PC-3 (cell line): ENCODE measurements at regions not wholly inside any gene's neighbourhood (a gene's known extent, or its start where the extent isn't known, plus 50 kb on each side); places are given as distances from the start of the nearest gene placed in this dataset.

ENCODE experiments used
- ATAC-seq: fragments of 200-7000 bp; cut with Tn5 transposase; 2 replicates; pipeline ENCODE4 v1.9.1; 2020; ENCODE audit warnings: mild to moderate bottlenecking, moderate library complexity
- BruUV-seq: library from RNA; stranded (reverse); fragments of 400-500 nt; replicated peaks from 2 replicates; lab custom pipeline; 2021; lab: Mats Ljungman, UMichigan
- CTCF ChIA-PET: fragments of 300-600 bp; sonication (Branson Sonifier 250); formaldehyde crosslinking; loops from one replicate; lab custom pipeline; 2022; ENCODE audit warnings: antibody characterized with exemption; lab: Charles Lee
- POLR2A ChIA-PET: fragments of 300-600 bp; sonication (Branson Sonifier 250); formaldehyde crosslinking; loops from one replicate; lab custom pipeline; 2022; ENCODE audit warnings: antibody characterized with exemption; ENCODE audit not compliant: unreplicated experiment; lab: Charles Lee
- DNase-seq: peaks from one replicate; pipeline ENCODE4 v3.0.0-alpha.2; 2015
- H2AFZ ChIP-seq: fragments of 300-600 bp; sonication (generic); 2 replicates; pipeline ENCODE4 v1.6.0; 2016; ENCODE audit warnings: antibody characterized with exemption, low read length
- H3F3A ChIP-seq: fragments of 300-600 bp; sonication (generic); one replicate; pipeline ENCODE4 v1.6.0; 2017; ENCODE audit warnings: antibody characterized with exemption, low read length, control low read depth, mild to moderate bottlenecking; ENCODE audit not compliant: unreplicated experiment
- H3K27ac ChIP-seq: fragments of 300-600 bp; sonication (generic); 2 replicates; pipeline ENCODE4 v1.5.1; 2016; ENCODE audit warnings: mild to moderate bottlenecking, low read length
- H3K27me3 ChIP-seq: fragments of 300-600 bp; sonication (generic); 2 replicates; pipeline ENCODE4 v1.6.1; 2016; ENCODE audit warnings: low read length, mixed read lengths
- H3K36me3 ChIP-seq: fragments of 300-600 bp; sonication (generic); 2 replicates; pipeline ENCODE4 v1.6.1; 2016; ENCODE audit warnings: low read depth, mixed run types, low read length, mixed read lengths
- H3K4me1 ChIP-seq: fragments of 300-600 bp; sonication (generic); 2 replicates; pipeline ENCODE4 v1.5.1; 2016; ENCODE audit warnings: low read length; ENCODE audit not compliant: insufficient read depth
- H3K4me2 ChIP-seq: fragments of 300-600 bp; sonication (generic); 2 replicates; pipeline ENCODE4 v1.6.0; 2016; ENCODE audit warnings: low read length
- H3K4me3 ChIP-seq: fragments of 300-600 bp; sonication (generic); 2 replicates; pipeline ENCODE4 v1.5.1; 2016; ENCODE audit warnings: mild to moderate bottlenecking, low read length, mixed read lengths
- H3K79me2 ChIP-seq: fragments of 300-600 bp; sonication (generic); 2 replicates; pipeline ENCODE4 v1.6.1; 2017; ENCODE audit warnings: low read length, mixed read lengths
- H3K9ac ChIP-seq: fragments of 300-600 bp; sonication (generic); 2 replicates; pipeline ENCODE4 v1.6.0; 2016; ENCODE audit warnings: mild to moderate bottlenecking, low read length
- H3K9me2 ChIP-seq: fragments of 300-600 bp; sonication (generic); replicated peaks from 2 replicates; pipeline ENCODE4 v1.6.1; 2016; ENCODE audit warnings: mixed run types, low read length, mixed read lengths
- H3K9me3 ChIP-seq: fragments of 300-600 bp; sonication (generic); 2 replicates; pipeline ENCODE4 v1.6.1; 2016; ENCODE audit warnings: low read length, mixed read lengths
- H4K20me1 ChIP-seq: fragments of 300-600 bp; sonication (generic); 2 replicates; pipeline ENCODE4 v1.6.1; 2016; ENCODE audit warnings: low read length, mixed read lengths
- EZH2 ChIP-seq: fragments of 300-600 bp; sonication (generic); IDR thresholded peaks from one replicate; pipeline ENCODE4 v1.6.1; 2017; ENCODE audit warnings: antibody characterized with exemption, mild to moderate bottlenecking, low read length; ENCODE audit not compliant: unreplicated experiment
- EZH2phosphoT487 ChIP-seq: fragments of 300-600 bp; sonication (generic); IDR thresholded peaks from 2 replicates; pipeline ENCODE4 v1.6.1; 2018; ENCODE audit warnings: mild to moderate bottlenecking, antibody characterized with exemption, low read length, borderline replicate concordance
- intact Hi-C: fragments of 100-400 bp; cut with micrococcal nuclease; formaldehyde crosslinking; loops from 2 replicates; pipeline ENCODE4 v1.9.0; 2023
- TF ChIP-seq, protein P1 (sequence below): fragments of 300-600 bp; sonication (generic); conservative IDR thresholded peaks from 2 replicates; pipeline ENCODE4 v1.5.1; 2017; ENCODE audit warnings: antibody characterized with exemption, low read depth, mild to moderate bottlenecking, low read length

DNA sequence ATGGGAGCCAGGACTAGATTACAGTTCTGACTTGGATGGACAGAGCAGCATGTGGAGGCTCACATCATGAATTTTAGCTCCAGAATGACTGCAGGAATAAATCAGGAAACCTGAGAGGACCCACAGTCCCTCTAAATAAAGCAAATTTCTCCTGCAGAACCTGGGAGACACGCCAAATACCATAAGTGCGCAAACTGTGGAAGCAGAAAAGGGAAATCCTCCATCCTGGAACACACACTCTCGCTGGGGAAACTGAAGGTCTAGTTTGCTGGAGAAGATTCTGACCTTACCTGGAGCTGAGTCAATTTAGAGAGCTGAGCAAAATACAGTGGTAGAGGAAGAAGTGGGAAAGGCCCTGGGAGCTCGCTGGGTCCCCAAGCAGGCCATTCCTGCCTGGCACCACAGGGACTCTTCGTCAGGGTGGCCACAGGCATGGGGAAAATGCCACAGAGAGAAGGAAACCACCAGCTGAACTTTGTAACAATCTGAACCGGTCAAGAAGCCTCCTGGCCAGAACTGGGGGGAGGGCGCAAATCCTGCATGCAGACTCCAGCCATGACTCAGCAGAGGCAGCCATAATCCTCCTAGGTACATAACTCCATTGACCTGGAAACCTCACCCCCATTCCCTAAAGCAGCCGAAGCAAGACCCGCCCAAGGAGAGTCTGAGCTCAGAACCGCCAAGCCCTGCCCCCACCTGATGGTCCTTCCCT is 390.9 kb downstream of the LRRC70 start:
- Histone ChIP-seq H3K9ac (no peak overlapping the region), H3K4me3 (no peak overlapping the region), H3K4me2 (no peak overlapping the region), H3K27ac (no peak overlapping the region), H3K27me3 (no peaks in the 10 kb centered on the region), H2AFZ (no peak overlapping the region), H3K4me1 (no peaks in the 10 kb centered on the region), H3K9me2 (no peaks in the 10 kb centered on the region), H3K36me3 (no peaks in the 10 kb centered on the region), H3F3A (no peaks in the 10 kb centered on the region), H4K20me1 (no peaks in the 10 kb centered on the region), H3K9me3 (peaks cover 13% of the 10 kb centered on the region), H3K79me2 (no peaks in the 10 kb centered on the region)
- no TSS peak for BruUV-seq
- no peak for TF ChIP-seq EZH2
- no peak for TF ChIP-seq EZH2phosphoT487
- ATAC-seq (no peak), DNase-seq (no peak)
- POLR2A ChIA-PET = no interaction called here
- CTCF ChIA-PET = no interaction called here
- intact Hi-C loops = no loop called here

GRCh38 chr5:62964428-62964827 is 385.8 kb downstream of the LRRC70 start:
- BruUV-seq = no TSS peak
- Histone ChIP-seq H3K4me3 (no peak overlapping the region), H3K4me1 (no peaks in the 10 kb centered on the region), H3K27me3 (no peaks in the 10 kb centered on the region), H3F3A (no peaks in the 10 kb centered on the region), H4K20me1 (no peaks in the 10 kb centered on the region), H3K9me2 (no peaks in the 10 kb centered on the region), H3K27ac (no peak overlapping the region), H3K79me2 (no peaks in the 10 kb centered on the region), H2AFZ (no peak overlapping the region), H3K36me3 (no peaks in the 10 kb centered on the region), H3K9me3 (peaks cover 13% of the 10 kb centered on the region), H3K4me2 (no peak overlapping the region), H3K9ac (no peak overlapping the region)
- CTCF ChIA-PET = no interaction called here
- intact Hi-C loops = no loop called here
- ATAC-seq = no peak
- TF ChIP-seq, protein P1, sequence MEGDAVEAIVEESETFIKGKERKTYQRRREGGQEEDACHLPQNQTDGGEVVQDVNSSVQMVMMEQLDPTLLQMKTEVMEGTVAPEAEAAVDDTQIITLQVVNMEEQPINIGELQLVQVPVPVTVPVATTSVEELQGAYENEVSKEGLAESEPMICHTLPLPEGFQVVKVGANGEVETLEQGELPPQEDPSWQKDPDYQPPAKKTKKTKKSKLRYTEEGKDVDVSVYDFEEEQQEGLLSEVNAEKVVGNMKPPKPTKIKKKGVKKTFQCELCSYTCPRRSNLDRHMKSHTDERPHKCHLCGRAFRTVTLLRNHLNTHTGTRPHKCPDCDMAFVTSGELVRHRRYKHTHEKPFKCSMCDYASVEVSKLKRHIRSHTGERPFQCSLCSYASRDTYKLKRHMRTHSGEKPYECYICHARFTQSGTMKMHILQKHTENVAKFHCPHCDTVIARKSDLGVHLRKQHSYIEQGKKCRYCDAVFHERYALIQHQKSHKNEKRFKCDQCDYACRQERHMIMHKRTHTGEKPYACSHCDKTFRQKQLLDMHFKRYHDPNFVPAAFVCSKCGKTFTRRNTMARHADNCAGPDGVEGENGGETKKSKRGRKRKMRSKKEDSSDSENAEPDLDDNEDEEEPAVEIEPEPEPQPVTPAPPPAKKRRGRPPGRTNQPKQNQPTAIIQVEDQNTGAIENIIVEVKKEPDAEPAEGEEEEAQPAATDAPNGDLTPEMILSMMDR = no peak
- TF ChIP-seq EZH2phosphoT487 = no peak
- no peak for TF ChIP-seq EZH2
- POLR2A ChIA-PET = no interaction called here
- DNase-seq = no peak

DNA sequence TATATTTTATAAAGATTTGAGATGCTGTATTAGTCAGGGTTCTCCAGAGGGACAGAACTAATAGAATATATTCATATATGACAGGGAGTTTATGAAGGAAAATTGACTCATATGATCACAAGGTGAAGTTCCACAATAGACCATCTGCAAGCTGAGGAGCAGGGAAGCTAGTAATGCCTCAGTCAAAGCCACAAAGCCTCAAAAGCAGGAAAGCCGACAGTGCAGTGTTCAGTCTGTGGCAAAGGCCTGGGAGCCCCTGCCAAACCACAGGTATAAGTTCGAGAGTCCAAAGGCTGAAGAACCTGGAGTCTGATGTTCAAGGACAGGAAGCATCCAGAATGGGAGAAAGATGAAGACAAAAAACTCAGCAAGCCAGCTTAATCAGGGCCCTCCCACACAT is 382.2 kb downstream of the LRRC70 start:
- no peaks in the 10 kb centered on the region for H3K9me2 ChIP-seq
- intact Hi-C loops = no loop called here
- no peak overlapping the region for H3K4me2 ChIP-seq
- H3F3A ChIP-seq = no peaks in the 10 kb centered on the region
- peaks cover 12% of the 10 kb centered on the region for H3K9me3 ChIP-seq
- POLR2A ChIA-PET = no interaction called here
- no peak overlapping the region for H3K27ac ChIP-seq
- H3K36me3 ChIP-seq = no peaks in the 10 kb centered on the region
- H3K79me2 ChIP-seq = no peaks in the 10 kb centered on the region
- TF ChIP-seq, protein P1 = no peak
- no peak for TF ChIP-seq EZH2phosphoT487
- TF ChIP-seq EZH2 = no peak
- no peaks in the 10 kb centered on the region for H4K20me1 ChIP-seq
- no peak overlapping the region for H3K9ac ChIP-seq
- no peaks in the 10 kb centered on the region for H3K27me3 ChIP-seq
- no TSS peak for BruUV-seq
- no peaks in the 10 kb centered on the region for H3K4me1 ChIP-seq
- no peak for ATAC-seq
- H2AFZ ChIP-seq = no peak overlapping the region
- CTCF ChIA-PET = no interaction called here
- no peak overlapping the region for H3K4me3 ChIP-seq
- no peak for DNase-seq
